HG02981 (cell line): ENCODE measurements at regions not wholly inside any gene's neighbourhood (a gene's known extent, or its start where the extent isn't known, plus 50 kb on each side); places are given as distances from the start of the nearest gene placed in this dataset.
"Not testable (repeated sequence)": the region's sequence is repeated elsewhere in the genome, so short reads cannot be mapped to it uniquely, and the experiment has no call there.

Experiments used
- ATAC-seq: cut with Tn5 transposase; IDR thresholded peaks from one replicate; pipeline ENCODE4 v1.9.1; 2021; ENCODE audit warnings: mild to moderate bottlenecking, moderate library complexity; ENCODE audit not compliant: unreplicated experiment

GRCh38 chr7:81887098-81888090, 117.5 kb upstream of the HGF start:
- ATAC-seq: peak; percentile 39

GRCh38 chr7:81886211-81886764, 116.4 kb upstream of the HGF start:
- no peak for ATAC-seq

GRCh38 chr7:81884817-81885216, 115.0 kb upstream of the HGF start:
- no peak for ATAC-seq

GRCh38 chr7:81883801-81884393, 114.0 kb upstream of the HGF start:
- no peak for ATAC-seq

GRCh38 chr7:81882086-81882485, 112.2 kb upstream of the HGF start:
- no peak for ATAC-seq

GRCh38 chr7:81877890-81878289, 108.0 kb upstream of the HGF start:
- no peak for ATAC-seq

GRCh38 chr7:81873559-81873958, 103.7 kb upstream of the HGF start:
- no peak for ATAC-seq

GRCh38 chr7:81871606-81872265, 101.9 kb upstream of the HGF start:
- no peak for ATAC-seq

- ATAC-seq: no peak
These were observed 100.8 kb upstream of the HGF start for GRCh38 chr7:81870608-81871007.

- ATAC-seq: peak; percentile 79
These were observed 99.8 kb upstream of the HGF start for GRCh38 chr7:81869670-81870069.

- no peak for ATAC-seq
These were observed 95.9 kb upstream of the HGF start for GRCh38 chr7:81865754-81866153.

GRCh38 chr7:81859433-81859832, 89.6 kb upstream of the HGF start:
- ATAC-seq: no peak

GRCh38 chr7:81858820-81859219, 89.0 kb upstream of the HGF start:
- ATAC-seq: not testable (repeated sequence)

GRCh38 chr7:81857385-81857784, 87.5 kb upstream of the HGF start:
- ATAC-seq: no peak

GRCh38 chr7:81854518-81854917, 84.7 kb upstream of the HGF start:
- no peak for ATAC-seq

- no peak for ATAC-seq
These were observed 82.9 kb upstream of the HGF start for GRCh38 chr7:81852701-81853100.

- ATAC-seq: no peak
These were observed 81.6 kb upstream of the HGF start for GRCh38 chr7:81851413-81851812.

- peak; percentile 66 for ATAC-seq
These were observed 76.6 kb upstream of the HGF start for GRCh38 chr7:81846398-81846797.

GRCh38 chr7:81845744-81846241, 75.9 kb upstream of the HGF start:
- ATAC-seq: peak; percentile 78

- not testable (repeated sequence) for ATAC-seq
These were observed 73.8 kb upstream of the HGF start for GRCh38 chr7:81843657-81844056.

GRCh38 chr7:81842361-81842760, 72.5 kb upstream of the HGF start:
- ATAC-seq: no peak
